Heart right ventricle (tissue), 16 donors: ENCODE measurements at regions not wholly inside any gene's neighbourhood (a gene's known extent, or its start where the extent isn't known, plus 50 kb on each side); places are given as distances from the start of the nearest gene placed in this dataset.
A peak's percentile ranks its signal among the peaks of the same experiment; 100 is the strongest.

ENCODE experiments used
- ATAC-seq, 8 donors: fragments of 200-7000 bp; cut with Tn5 transposase; one replicate each; pipeline ENCODE4 v1.9.1; 2020; ENCODE audit warnings: mild to moderate bottlenecking in 8 of 8, moderate library complexity in 8 of 8, moderate number of reproducible peaks in 1 of 8
- DNase-seq, 2 donors: peaks; one replicate each; pipeline ENCODE4 v3.0.0-alpha.2; 2020
- H3K27ac ChIP-seq, 10 donors: fragments of 200-600 bp; sonication (generic) in 2 of 10; one replicate each; pipeline versions ENCODE4 v1.5.0 to v1.8.0; 2020 to 2022; ENCODE audit warnings: mild to moderate bottlenecking in 3 of 10
- H3K27me3 ChIP-seq, 7 donors: fragments of 200-600 bp; one replicate each; pipeline ENCODE4 v1.8.0; 2021 to 2022; ENCODE audit warnings: mild to moderate bottlenecking in 2 of 7
- H3K36me3 ChIP-seq, 9 donors: fragments of 200-600 bp; sonication (generic) in 1 of 9; one replicate each; pipeline versions ENCODE4 v1.5.0 to v1.8.0; 2020 to 2022; ENCODE audit warnings: mild to moderate bottlenecking in 2 of 9
- H3K4me1 ChIP-seq, 9 donors: fragments of 200-600 bp; sonication (generic) in 1 of 9; one replicate each; pipeline versions ENCODE4 v1.5.0 to v1.8.0; 2020 to 2022; ENCODE audit warnings: mild to moderate bottlenecking in 4 of 9
- H3K4me3 ChIP-seq, 10 donors: fragments of 200-600 bp; sonication (generic) in 2 of 10; one replicate each; pipeline versions ENCODE4 v1.5.0 to v1.8.0; 2020 to 2022; ENCODE audit warnings: mild to moderate bottlenecking in 7 of 10, moderate library complexity in 2 of 10
- H3K9me3 ChIP-seq, 11 donors: fragments of 200-600 bp in 10 of 11; sonication (generic) in 2 of 11; one replicate each; pipeline versions ENCODE4 v1.5.0 to v1.8.0; 2013 to 2022; ENCODE audit warnings: mild to moderate bottlenecking in 2 of 11, control low read depth in 1 of 11, moderate library complexity in 1 of 11
- WGBS, 2 donors: extraction: QIAGEN DNeasy Blood & Tissue Kit; methylation state at CpG; one replicate each; pipeline ENCODE4 v1.1.7; 2013; ENCODE audit warnings: inconsistent platforms in 1 of 2; 5-methylcytosine and 5-hydroxymethylcytosine counted together
- intact Hi-C, 10 donors: fragments of 100-400 bp; cut with DNase I; formaldehyde crosslinking; loops; one replicate each; pipeline versions ENCODE4 v1.11.1 to v1.14.2; 2022
- TF ChIP-seq, protein P1 (sequence below), 9 donors: fragments of 200-600 bp; sonication (generic) in 2 of 9; IDR thresholded peaks; one replicate each; pipeline versions ENCODE4 v1.5.0 to v1.8.0; 2021 to 2022; ENCODE audit warnings: antibody characterized with exemption in 9 of 9, mild to moderate bottlenecking in 5 of 9, moderate library complexity in 1 of 9
- donor health status: Arrhythmogenic right ventricular cardiomyopathy.
- donor health status: ischemic (EF 13 %, LVEDD 7.1; RV severe dilation, severe dysfunction).
- donor health status: healthy with polysubstance abuse.
- donor health status: DM: no; HTN: yes; CAD: no.
- donor health status: DM: no; HTN: no; CAD: no.
- donor health status: ischemic (EF 25% LVEDD 6.9; RV normal size, moderate dysfunction).
- donor health status: ischemic (EF 25% LVEDD 5.7; RV mildly dilated, moderate dysfunction).
- donor health status: healthy.
- donor health status: DM: yes; HTN: yes; CAD: no.
- donor health status: Ischemic cardiomyopathy.
- donor health status: ischemic (EF 35%, LVEDD 5.7; RV mildly dilated, moderate dysfunction).
- donor health status: nonischemic (EF 11% LVEDD 7.7; RV severe dilation, severe dysfunction).
- donor health status: DM: yes; HTN: yes; CAD: no.
- donor health status: PGD.
- donor health status: ischemic (EF 29% LVEDD 5.4; RV normal size, mild dysfunction).
- donor health status: nonischemic (EF 23%, LVEDD 6.1; RV moderate dilation, normal function).

DNA sequence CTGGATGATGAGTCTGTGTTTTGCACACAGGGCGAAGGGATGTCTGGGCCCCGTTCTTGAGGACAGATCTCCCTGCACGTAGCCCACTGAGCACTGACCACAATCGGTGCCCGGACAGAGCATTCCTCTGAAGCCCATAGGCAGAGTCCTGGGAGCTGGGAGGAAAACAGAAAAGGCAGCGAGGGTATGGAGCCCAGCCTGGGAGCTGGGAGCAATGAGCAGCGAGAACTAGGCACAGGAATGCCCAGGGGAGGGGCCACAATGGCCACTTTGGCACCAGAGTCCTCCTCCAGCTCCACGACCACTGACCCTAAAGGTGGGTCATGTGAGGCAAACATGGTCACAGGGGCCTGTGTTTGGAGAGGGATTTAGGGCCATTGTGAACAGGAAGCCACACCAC, 333.9 kb downstream of the EIPR1 start:
- 87 to 91% methylated on average over 8 of the region's 8 CpGs for WGBS, 2 donors
- TF ChIP-seq, protein P1, sequence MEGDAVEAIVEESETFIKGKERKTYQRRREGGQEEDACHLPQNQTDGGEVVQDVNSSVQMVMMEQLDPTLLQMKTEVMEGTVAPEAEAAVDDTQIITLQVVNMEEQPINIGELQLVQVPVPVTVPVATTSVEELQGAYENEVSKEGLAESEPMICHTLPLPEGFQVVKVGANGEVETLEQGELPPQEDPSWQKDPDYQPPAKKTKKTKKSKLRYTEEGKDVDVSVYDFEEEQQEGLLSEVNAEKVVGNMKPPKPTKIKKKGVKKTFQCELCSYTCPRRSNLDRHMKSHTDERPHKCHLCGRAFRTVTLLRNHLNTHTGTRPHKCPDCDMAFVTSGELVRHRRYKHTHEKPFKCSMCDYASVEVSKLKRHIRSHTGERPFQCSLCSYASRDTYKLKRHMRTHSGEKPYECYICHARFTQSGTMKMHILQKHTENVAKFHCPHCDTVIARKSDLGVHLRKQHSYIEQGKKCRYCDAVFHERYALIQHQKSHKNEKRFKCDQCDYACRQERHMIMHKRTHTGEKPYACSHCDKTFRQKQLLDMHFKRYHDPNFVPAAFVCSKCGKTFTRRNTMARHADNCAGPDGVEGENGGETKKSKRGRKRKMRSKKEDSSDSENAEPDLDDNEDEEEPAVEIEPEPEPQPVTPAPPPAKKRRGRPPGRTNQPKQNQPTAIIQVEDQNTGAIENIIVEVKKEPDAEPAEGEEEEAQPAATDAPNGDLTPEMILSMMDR (IDR thresholded peaks at IDR 0.05): no peak

DNA sequence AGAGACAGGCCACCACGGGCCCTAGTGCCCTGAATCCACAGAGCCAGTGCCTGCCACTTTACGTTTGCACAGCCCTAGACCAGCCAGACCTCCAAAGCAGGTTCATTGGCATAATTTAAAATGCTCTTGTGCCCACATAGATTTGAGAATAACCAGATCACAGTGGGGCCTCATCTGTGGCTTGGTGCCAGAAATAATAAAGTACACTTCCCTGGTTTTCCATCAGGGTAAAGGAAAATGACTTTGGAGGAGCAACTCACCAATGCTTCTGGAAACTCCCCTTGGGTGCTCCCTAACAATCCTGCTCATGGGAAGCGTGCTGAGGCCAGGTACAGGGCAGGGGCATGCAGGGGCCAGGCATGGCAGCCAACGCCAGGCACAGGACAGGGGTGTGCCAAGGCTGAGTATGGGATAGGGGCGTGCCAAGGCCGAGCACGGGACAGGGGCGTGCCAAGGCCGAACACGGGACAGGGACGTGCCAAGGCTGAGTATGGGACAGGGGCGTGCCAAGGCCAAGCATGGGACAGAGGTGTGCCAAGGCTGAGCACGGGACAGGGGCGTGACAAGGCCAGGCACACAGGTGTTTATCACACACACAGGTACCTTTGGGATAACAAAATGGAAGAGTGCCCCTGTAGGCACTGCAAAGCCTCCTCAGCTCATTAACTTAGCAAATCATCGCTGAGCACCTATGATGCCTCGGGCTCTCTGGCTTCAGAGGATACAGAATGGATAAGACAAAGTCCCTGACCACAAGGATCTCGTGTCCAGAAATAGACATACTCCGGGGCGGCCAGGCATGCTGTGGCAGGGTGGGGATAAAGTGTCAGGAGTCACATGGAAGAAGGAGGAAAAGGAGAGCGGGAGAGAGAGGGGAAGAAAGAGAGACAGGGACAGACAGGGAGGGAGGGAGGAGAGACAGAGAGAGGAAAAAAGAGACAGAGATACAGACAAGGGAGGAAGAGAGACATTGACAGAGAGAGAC, 334.7 kb downstream of the EIPR1 start:
- H3K36me3 ChIP-seq: no peaks in the 10 kb centered on the region
- DNase-seq (peak in 1 of 2 donors; percentile 21), ATAC-seq (peak in 4 of 8 donors; percentile 52 to 73 (median 56))
- peaks cover 0 to 29% (median 10%) of the 10 kb centered on the region in 9 donors for H3K4me1 ChIP-seq
- 58 to 60% methylated on average over 20 of the region's 20 CpGs for WGBS, 2 donors
- TF ChIP-seq, protein P1 (IDR thresholded peaks at IDR 0.05): no peak
- H3K27me3 ChIP-seq: peaks cover 0 to 24% (median 0%) of the 10 kb centered on the region in 7 donors
- no peaks in the 10 kb centered on the region for H3K9me3 ChIP-seq
- H3K27ac ChIP-seq: peak overlapping the region in 7 of 10 donors; percentile 22 to 82 (median 61)
- intact Hi-C loops: no loop called here
- no peak overlapping the region for H3K4me3 ChIP-seq

More for the DNA sequence above, 333.9 kb downstream of the EIPR1 start:
- H3K27me3 ChIP-seq: peaks cover 0 to 19% (median 0%) of the 10 kb centered on the region in 7 donors
- ATAC-seq (no peak), DNase-seq (no peak)
- H3K36me3 ChIP-seq: no peaks in the 10 kb centered on the region
- H3K4me3 ChIP-seq: no peak overlapping the region
- intact Hi-C loops: no loop called here
- no peaks in the 10 kb centered on the region for H3K9me3 ChIP-seq
- H3K27ac ChIP-seq: no peak overlapping the region
- peaks cover 0 to 29% (median 10%) of the 10 kb centered on the region in 9 donors for H3K4me1 ChIP-seq

DNA sequence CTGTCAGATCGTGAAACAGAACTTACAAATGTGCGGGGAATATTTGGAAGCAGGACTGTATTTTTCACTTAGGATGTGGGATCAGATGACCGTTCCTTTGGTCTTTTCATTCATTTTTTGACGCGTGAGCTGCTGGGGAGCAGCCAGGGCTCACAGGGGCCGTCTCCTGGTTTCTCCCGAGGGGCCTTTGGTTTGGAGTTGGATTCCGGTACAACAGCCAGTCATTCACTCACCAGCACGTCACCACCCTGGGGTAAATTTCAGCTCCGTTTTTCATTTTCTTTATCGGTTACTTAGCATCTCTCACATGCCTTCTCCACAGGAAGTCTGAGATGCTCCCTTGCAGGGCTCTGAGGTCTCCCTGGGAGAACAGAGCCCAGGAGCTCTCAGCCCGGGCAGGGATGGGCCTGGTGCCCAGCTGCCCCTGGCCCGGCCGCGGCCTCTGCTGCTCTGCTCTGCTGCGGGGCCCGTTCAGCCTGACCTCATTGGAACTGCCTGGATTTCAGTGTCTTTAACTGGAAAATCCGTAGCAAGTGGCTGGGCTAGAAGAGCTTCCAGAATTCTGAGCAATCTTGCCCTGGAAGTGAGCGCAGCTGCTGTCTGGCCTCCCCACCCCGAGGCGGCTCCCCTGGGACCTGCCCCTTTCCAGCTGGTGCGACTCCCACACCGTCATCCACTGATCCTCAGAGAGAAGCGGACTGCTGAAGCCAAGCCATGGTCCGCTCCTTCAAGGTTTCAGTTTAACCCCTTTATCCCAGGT, 335.6 kb downstream of the EIPR1 start:
- intact Hi-C loops: no loop called here
- H3K27me3 ChIP-seq: peaks cover 0 to 24% (median 0%) of the 10 kb centered on the region in 7 donors
- WGBS, 2 donors: 47% methylated on average over 25 of the region's 25 CpGs
- ATAC-seq (peak; percentile 77 to 91 (median 82)), DNase-seq (peak; percentile 79 to 80)
- peak overlapping the region in 9 of 10 donors; percentile 22 to 82 (median 61) for H3K27ac ChIP-seq
- peaks cover 0 to 29% (median 10%) of the 10 kb centered on the region in 9 donors for H3K4me1 ChIP-seq
- H3K36me3 ChIP-seq: no peaks in the 10 kb centered on the region
- TF ChIP-seq, protein P1 (IDR thresholded peaks at IDR 0.05): no peak
- no peak overlapping the region for H3K4me3 ChIP-seq
- no peaks in the 10 kb centered on the region for H3K9me3 ChIP-seq

DNA sequence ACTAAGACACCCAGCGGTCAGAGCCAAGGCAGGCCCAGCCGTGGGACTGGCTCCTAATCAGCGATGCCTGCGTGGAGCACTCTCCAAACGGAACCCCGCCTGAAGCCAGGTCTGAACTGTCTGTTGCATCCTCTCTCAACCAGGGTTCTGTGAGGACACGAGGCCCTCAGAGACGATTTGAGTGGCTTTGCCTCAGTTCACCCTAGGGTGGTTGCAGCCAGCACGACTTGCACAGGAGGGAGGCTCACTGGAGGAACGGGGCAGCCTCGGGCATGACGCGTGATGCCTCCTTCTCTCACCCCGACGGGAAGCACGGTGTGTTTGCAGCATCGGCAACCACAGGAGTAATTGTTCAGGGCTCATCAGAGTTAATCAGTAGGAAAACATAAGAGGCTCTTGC, 336.4 kb downstream of the EIPR1 start:
- intact Hi-C loops: no loop called here
- H3K27me3 ChIP-seq: peaks cover 0 to 24% (median 0%) of the 10 kb centered on the region in 7 donors
- H3K4me1 ChIP-seq: peaks cover 0 to 29% (median 10%) of the 10 kb centered on the region in 9 donors
- H3K36me3 ChIP-seq: no peaks in the 10 kb centered on the region
- peak overlapping the region in 8 of 10 donors; percentile 23 to 82 (median 51) for H3K27ac ChIP-seq
- TF ChIP-seq, protein P1 (IDR thresholded peaks at IDR 0.05): no peak
- DNase-seq (no peak), ATAC-seq (no peak)
- no peaks in the 10 kb centered on the region for H3K9me3 ChIP-seq
- H3K4me3 ChIP-seq: no peak overlapping the region
- 66 to 68% methylated on average over 17 of the region's 17 CpGs for WGBS, 2 donors
